GM12878 (cell line): ENCODE measurements at regions not wholly inside any gene's neighbourhood (a gene's known extent, or its start where the extent isn't known, plus 50 kb on each side); places are given as distances from the start of the nearest gene placed in this dataset.

Experiments
- CHD4 ChIP-seq: fragments of 200-600 bp; sonication (generic); IDR thresholded peaks from 2 replicates; pipeline ENCODE4 v1.6.1; 2016; ENCODE audit warnings: mild to moderate bottlenecking
- CTCF ChIP-seq, 3 experiments: IDR thresholded peaks in 2 of 3; conservative IDR thresholded peaks in 1 of 3; 2 replicates each; pipeline ENCODE4 v1.5.1; 2011; ENCODE audit warnings: low read depth in 3 of 3, low read length in 3 of 3, mild to moderate bottlenecking in 3 of 3, control low read depth in 2 of 3, moderate library complexity in 2 of 3, inconsistent platforms in 1 of 3, mixed read lengths in 1 of 3; ENCODE audit not compliant: control insufficient read depth in 2 of 3, insufficient read depth in 1 of 3; ENCODE audit errors: extremely low read depth in 1 of 3
- EGR1 ChIP-seq, 2 experiments: IDR thresholded peaks; 1 replicate in 1 of 2; 2 replicates in 1 of 2; pipeline ENCODE4 v1.6.1; 2011 to 2012; ENCODE audit warnings: low read depth in 2 of 2, low read length in 2 of 2, borderline replicate concordance in 1 of 2, mild to moderate bottlenecking in 1 of 2, moderate library complexity in 1 of 2
- EP300 ChIP-seq, 2 experiments: fragments of 150-350 bp in 1 of 2; IDR thresholded peaks; 2 replicates each; pipeline ENCODE4 v1.6.1; 2011 to 2012; ENCODE audit warnings: low read depth in 2 of 2, low read length in 2 of 2, borderline replicate concordance in 1 of 2, improper control_type of control experiment in 1 of 2, inconsistent platforms in 1 of 2; ENCODE audit not compliant: control insufficient read depth in 1 of 2
- EZH2 ChIP-seq: IDR thresholded peaks from 2 replicates; pipeline ENCODE4 v1.6.1; 2012; ENCODE audit warnings: low read depth, mild to moderate bottlenecking, control low read depth, inconsistent platforms, low read length, borderline replicate concordance; ENCODE audit not compliant: control insufficient read depth
- GABPA ChIP-seq: IDR thresholded peaks from 2 replicates; pipeline ENCODE4 v1.6.1; 2014; ENCODE audit warnings: antibody characterized with exemption, low read depth, mild to moderate bottlenecking, inconsistent platforms
- HCFC1 ChIP-seq: fragments of 150-350 bp; IDR thresholded peaks from 2 replicates; pipeline ENCODE4 v1.6.1; 2014; ENCODE audit warnings: low read length
- JUNB ChIP-seq: IDR thresholded peaks from 2 replicates; pipeline ENCODE4 v1.6.1; 2016; ENCODE audit warnings: antibody characterized with exemption, mild to moderate bottlenecking
- JUND ChIP-seq: IDR thresholded peaks from 2 replicates; pipeline ENCODE4 v1.6.1; 2012; ENCODE audit warnings: low read depth, mild to moderate bottlenecking, low read length, improper control_type of control experiment, moderate library complexity
- POLR2A ChIP-seq: IDR thresholded peaks from 2 replicates; pipeline ENCODE4 v1.6.1; 2011; ENCODE audit warnings: low read depth, mild to moderate bottlenecking, low read length
- TCF12 ChIP-seq: IDR thresholded peaks from 2 replicates; pipeline ENCODE4 v1.6.1; 2011; ENCODE audit warnings: low read depth, mild to moderate bottlenecking, low read length

GRCh38 chr1:81042225-81042624 is 758.5 kb upstream of the ADGRL2 start:
- no peak for TF ChIP-seq CHD4
- no peak for TF ChIP-seq JUND
- TF ChIP-seq EGR1 (IDR thresholded peaks at IDR 0.05; ENCODE audit: borderline replicate concordance in 1 of 2, low read depth in 2 of 2, low read length in 2 of 2) = no peak
- no peak for TF ChIP-seq EP300 (IDR thresholded peaks at IDR 0.05; ENCODE audit: borderline replicate concordance in 1 of 2, control insufficient read depth in 1 of 2, low read depth in 2 of 2, low read length in 2 of 2)
- TF ChIP-seq HCFC1 = no peak
- TF ChIP-seq CTCF (IDR thresholded peaks at IDR 0.05 in 2 of 3, conservative IDR thresholded peaks at IDR 0.05 in 1 of 3; ENCODE audit: control insufficient read depth in 2 of 3, extremely low read depth in 1 of 3, insufficient read depth in 1 of 3, low read depth in 3 of 3, low read length in 3 of 3) = no peak
- no peak for TF ChIP-seq EZH2
- TF ChIP-seq GABPA = no peak
- TF ChIP-seq JUNB = no peak
- TF ChIP-seq POLR2A = no peak
- no peak for TF ChIP-seq TCF12
